ENCODE measurements at regions not wholly inside any gene's neighbourhood (a gene's known extent, or its start where the extent isn't known, plus 50 kb on each side); places are given as distances from the start of the nearest gene placed in this dataset.

DNA sequence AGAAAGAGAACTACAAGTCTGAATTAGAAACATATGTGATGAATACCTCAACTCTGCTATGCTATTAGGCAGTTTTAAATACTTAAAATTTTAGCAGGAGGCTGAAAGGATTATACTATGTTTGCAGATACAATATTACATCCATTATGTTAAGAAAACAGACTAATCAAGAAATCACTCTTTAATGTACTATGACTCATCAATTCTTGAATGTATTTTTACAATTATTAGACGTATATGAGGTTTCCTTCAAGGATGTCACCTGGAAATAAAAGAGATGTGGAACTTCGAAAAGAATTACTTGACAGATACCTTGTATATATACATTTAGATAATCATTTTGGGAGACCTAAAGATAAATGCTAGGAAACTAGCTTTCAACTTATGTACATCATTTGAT, 835.6 kb upstream of the MIR17HG start:
- TF ChIP-seq CTCF (IDR thresholded peaks at IDR 0.05) (no peak), POLR2A (IDR thresholded peaks at IDR 0.05) (no peak), POLR2AphosphoS5 (IDR thresholded peaks at IDR 0.05; ENCODE audit: insufficient read depth in 1 of 2, low read depth in 1 of 2) (no peak)

Measured in vagina (tissue), 2 donors.